GM12801 (cell line): ENCODE measurements at regions not wholly inside any gene's neighbourhood (a gene's known extent, or its start where the extent isn't known, plus 50 kb on each side); places are given as distances from the start of the nearest gene placed in this dataset.

ENCODE experiments used
- TF ChIP-seq, protein P1 (sequence below): IDR thresholded peaks from one replicate; pipeline ENCODE4 v1.5.1; 2011; ENCODE audit warnings: control low read depth; ENCODE audit not compliant: insufficient read length; ENCODE audit errors: extremely low read depth

- TF ChIP-seq, protein P1, sequence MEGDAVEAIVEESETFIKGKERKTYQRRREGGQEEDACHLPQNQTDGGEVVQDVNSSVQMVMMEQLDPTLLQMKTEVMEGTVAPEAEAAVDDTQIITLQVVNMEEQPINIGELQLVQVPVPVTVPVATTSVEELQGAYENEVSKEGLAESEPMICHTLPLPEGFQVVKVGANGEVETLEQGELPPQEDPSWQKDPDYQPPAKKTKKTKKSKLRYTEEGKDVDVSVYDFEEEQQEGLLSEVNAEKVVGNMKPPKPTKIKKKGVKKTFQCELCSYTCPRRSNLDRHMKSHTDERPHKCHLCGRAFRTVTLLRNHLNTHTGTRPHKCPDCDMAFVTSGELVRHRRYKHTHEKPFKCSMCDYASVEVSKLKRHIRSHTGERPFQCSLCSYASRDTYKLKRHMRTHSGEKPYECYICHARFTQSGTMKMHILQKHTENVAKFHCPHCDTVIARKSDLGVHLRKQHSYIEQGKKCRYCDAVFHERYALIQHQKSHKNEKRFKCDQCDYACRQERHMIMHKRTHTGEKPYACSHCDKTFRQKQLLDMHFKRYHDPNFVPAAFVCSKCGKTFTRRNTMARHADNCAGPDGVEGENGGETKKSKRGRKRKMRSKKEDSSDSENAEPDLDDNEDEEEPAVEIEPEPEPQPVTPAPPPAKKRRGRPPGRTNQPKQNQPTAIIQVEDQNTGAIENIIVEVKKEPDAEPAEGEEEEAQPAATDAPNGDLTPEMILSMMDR, result no peak
These were observed 172.8 kb downstream of the KATNAL1 start for GRCh38 chr13:30134578-30134977.

- TF ChIP-seq, protein P1, result no peak
These were observed 173.4 kb downstream of the KATNAL1 start for GRCh38 chr13:30133996-30134395.

DNA sequence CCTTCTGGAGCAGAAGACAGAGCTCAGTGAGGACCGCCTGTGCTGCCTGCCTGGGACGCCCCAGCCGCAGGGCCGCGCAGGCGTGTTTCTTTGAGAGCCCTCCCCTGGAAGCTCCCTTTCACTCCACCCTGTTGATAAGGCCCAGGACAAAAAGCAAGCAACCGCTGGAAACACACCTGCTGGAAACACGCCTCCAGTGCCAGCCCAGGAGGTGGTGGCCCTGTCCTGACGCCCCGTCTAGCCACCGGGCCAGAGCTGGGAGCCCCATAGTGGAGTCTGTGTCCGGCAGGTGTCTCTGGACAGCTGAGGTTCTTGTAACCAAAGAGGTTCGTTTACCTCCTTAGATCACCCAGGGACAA lies 173.8 kb downstream of the KATNAL1 start:
- TF ChIP-seq, protein P1, result no peak

DNA sequence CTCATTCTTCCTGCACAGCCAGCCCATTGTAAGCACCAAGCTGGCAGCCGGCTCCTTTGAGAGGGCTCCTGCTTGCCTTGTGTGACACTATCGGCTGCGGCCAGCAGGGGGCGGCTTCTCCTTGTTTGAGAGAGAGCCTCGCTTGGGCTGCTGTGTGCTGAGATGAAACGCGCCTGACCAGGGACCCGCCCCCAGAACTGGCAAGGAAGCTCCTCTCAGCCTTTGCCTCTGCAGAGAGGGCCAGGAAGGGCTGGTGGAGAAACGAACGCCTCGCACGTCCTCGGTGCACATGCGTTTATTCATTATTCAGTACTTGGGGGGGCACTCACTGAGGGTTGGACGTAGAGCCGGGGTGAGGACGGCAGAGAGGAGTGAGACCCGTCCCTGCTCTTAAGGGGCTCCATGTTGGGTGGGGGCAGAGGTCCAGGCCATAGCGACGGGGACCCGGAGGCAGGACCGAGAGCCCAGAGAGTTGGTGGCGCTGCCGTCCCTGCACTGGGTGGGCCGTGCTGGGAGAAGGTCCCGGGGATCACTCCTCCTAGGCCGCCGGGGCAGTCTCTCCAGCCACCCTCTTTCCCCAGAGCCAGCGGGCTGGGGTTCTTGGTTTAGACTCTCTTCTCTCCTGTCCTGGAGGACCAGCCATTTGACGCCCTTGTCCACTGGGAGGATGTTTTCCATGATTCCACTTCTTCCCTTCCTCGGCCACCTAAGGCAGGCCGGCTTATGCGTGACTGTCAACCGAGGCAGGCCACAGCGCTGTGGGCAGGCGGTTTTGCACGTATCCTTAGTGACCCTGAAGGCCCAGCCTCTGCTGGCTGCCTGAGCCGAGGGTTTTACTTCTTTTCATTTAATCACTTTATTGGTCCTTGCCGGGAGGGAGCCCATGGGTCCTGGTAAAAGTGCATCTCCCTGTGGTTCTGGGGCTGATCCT lies 174.5 kb downstream of the KATNAL1 start:
- TF ChIP-seq, protein P1, result peak; percentile 68

DNA sequence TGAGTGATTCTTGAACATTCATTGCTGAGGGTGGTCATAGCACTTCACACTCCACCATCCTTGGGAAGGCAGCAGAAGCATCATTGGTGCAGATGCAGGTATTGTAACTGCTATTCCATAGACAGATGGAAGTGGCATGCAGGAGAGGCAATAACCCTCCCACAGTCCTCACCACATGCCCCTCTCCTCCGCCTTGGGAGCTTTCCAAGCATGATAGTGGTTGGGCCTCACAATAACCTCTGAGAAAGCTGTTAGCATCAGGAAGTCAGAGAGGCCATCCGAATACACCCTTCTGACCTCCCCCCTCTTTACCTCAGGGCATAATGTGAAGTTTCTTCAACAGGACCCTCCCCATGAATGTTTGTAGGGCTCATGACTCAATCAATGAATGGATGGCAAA lies 177.9 kb downstream of the KATNAL1 start:
- TF ChIP-seq, protein P1, result no peak

DNA sequence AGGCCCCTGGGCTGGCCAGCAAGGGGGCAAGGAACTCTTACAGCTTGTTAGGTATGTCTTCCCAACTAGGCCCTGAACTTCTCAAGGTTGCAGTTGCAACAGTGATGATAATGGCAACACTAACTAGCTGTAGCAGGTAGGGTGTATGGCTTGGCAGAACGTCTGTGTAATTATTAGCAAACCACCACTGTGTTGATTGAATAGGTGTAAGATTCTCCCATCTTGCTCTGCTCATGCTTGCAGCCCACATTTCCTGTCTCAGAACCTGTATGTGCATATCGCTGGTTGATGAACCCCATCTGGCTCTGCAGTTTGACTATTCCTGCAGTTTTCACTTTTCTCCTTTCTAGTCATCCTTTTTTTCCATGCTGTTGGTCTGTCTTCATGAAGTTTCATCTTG lies 178.8 kb downstream of the KATNAL1 start:
- TF ChIP-seq, protein P1, result no peak

DNA sequence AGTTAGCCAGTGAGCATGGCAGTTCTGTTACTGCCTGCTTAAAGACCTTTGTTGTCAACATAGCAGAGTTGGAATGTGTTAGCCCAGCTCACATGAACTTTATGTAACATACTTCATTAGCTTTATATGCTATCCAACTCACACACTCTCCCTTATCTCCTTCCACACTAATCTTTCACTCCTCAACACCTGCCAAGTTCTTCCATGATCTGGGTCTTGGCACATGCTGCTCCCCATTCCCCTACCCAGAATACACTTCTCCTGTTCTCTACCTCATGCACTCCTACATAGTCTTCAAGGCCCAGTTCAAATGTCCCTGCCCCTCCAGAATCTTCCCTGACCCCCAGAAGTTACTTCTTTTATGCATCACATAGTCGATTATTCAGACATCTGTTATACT lies 179.3 kb downstream of the KATNAL1 start:
- TF ChIP-seq, protein P1, result no peak
